WTC11 (cell line): ENCODE measurements at regions not wholly inside any gene's neighbourhood (a gene's known extent, or its start where the extent isn't known, plus 50 kb on each side); places are given as distances from the start of the nearest gene placed in this dataset.

ENCODE experiments used
- ATAC-seq: fragments of 200-7000 bp; cut with Tn5 transposase; 2 replicates; pipeline ENCODE4 v1.10.0; 2021; ENCODE audit warnings: mild to moderate bottlenecking, moderate library complexity
- CTCF ChIA-PET: fragments of 300-600 bp; sonication (Branson Sonifier 250); formaldehyde crosslinking; loops from one replicate; lab custom pipeline; 2021; ENCODE audit warnings: antibody characterized with exemption; lab: Charles Lee
- POLR2A ChIA-PET: fragments of 350-600 bp; sonication (Branson Sonifier 250); formaldehyde crosslinking; loops from one replicate; lab custom pipeline; 2021; ENCODE audit warnings: antibody characterized with exemption; lab: Charles Lee
- DNase-seq: peaks from one replicate; pipeline ENCODE4 v3.0.0; 2021; ENCODE audit warnings: low spot score
- H3K27ac Mint-ChIP-seq: 2 replicates; pipeline ENCODE4 v1.8.0; 2021; ENCODE audit warnings: mixed read lengths
- H3K27me3 Mint-ChIP-seq: 2 replicates; pipeline ENCODE4 v1.8.0; 2021; ENCODE audit warnings: low read depth, mild to moderate bottlenecking, moderate library complexity, mixed read lengths
- H3K36me3 Mint-ChIP-seq: 2 replicates; pipeline ENCODE4 v1.8.0; 2021; ENCODE audit warnings: mixed read lengths
- H3K4me1 Mint-ChIP-seq: 2 replicates; pipeline ENCODE4 v1.8.0; 2022; ENCODE audit warnings: mixed read lengths
- H3K4me3 Mint-ChIP-seq: 2 replicates; pipeline ENCODE4 v1.8.0; 2021; ENCODE audit warnings: mild to moderate bottlenecking, moderate library complexity, mixed read lengths
- H3K9me3 Mint-ChIP-seq: 2 replicates; pipeline ENCODE4 v1.8.0; 2021; ENCODE audit warnings: mixed read lengths
- GRHL2 ChIP-seq: fragments of 250-450 bp; sonication (Bioruptor Pico); IDR thresholded peaks from 2 replicates; pipeline ENCODE4 v1.8.0; 2022; ENCODE audit warnings: mild to moderate bottlenecking, moderate library complexity; ENCODE audit not compliant: insufficient replicate concordance, severe bottlenecking
- NFATC4 ChIP-seq: fragments of 250-450 bp; sonication (Bioruptor Pico); IDR thresholded peaks from 2 replicates; pipeline ENCODE4 v1.9.0; 2021; ENCODE audit warnings: mild to moderate bottlenecking
- NR1H2 ChIP-seq: sonication (generic); formaldehyde crosslinking; IDR thresholded peaks from 2 replicates; pipeline ENCODE4 v1.9.0; 2021; ENCODE audit warnings: mild to moderate bottlenecking, moderate library complexity, missing genetic modification reagents
- NR3C1 ChIP-seq: sonication (generic); formaldehyde crosslinking; conservative IDR thresholded peaks from 2 replicates; pipeline ENCODE4 v1.8.1; 2023; ENCODE audit warnings: low read depth, mild to moderate bottlenecking, missing genetic modification reagents
- ZBTB21 ChIP-seq: sonication (generic); formaldehyde crosslinking; IDR thresholded peaks from 2 replicates; pipeline ENCODE4 v1.8.1; 2023; ENCODE audit warnings: mild to moderate bottlenecking, missing genetic modification reagents, borderline replicate concordance
- ZNF138 ChIP-seq: sonication (generic); formaldehyde crosslinking; conservative IDR thresholded peaks from 2 replicates; pipeline ENCODE4 v1.8.1; 2022; ENCODE audit warnings: mild to moderate bottlenecking, moderate library complexity, missing genetic modification reagents
- ZNF396 ChIP-seq: fragments of 250-450 bp; sonication (Bioruptor Pico); IDR thresholded peaks from 2 replicates; pipeline ENCODE4 v1.8.0; 2021; ENCODE audit warnings: mild to moderate bottlenecking, moderate library complexity, borderline replicate concordance
- TF ChIP-seq, protein P1 (sequence below): fragments of 250-450 bp; sonication (Bioruptor Pico); IDR thresholded peaks from 2 replicates; pipeline ENCODE4 v1.8.0; 2021; ENCODE audit warnings: mild to moderate bottlenecking
- TF ChIP-seq, protein P2 (sequence below): sonication (generic); formaldehyde crosslinking; IDR thresholded peaks from 2 replicates; pipeline ENCODE4 v1.8.1; 2023; ENCODE audit warnings: mild to moderate bottlenecking, missing genetic modification reagents, moderate library complexity
- TF ChIP-seq, protein P3 (sequence below): fragments of 250-450 bp; sonication (Bioruptor Pico); IDR thresholded peaks from 2 replicates; pipeline ENCODE4 v1.9.0; 2021; ENCODE audit warnings: mild to moderate bottlenecking, borderline replicate concordance
- TF ChIP-seq, protein P4 (sequence below): sonication (generic); formaldehyde crosslinking; IDR thresholded peaks from 2 replicates; pipeline ENCODE4 v1.8.0; 2023; ENCODE audit warnings: missing genetic modification reagents, mild to moderate bottlenecking, borderline replicate concordance
- TF ChIP-seq, protein P5 (sequence below): fragments of 250-450 bp; sonication (Bioruptor Pico); IDR thresholded peaks from 2 replicates; pipeline ENCODE4 v1.9.0; 2021; ENCODE audit warnings: moderate library complexity, mild to moderate bottlenecking, inconsistent platforms, borderline replicate concordance

DNA sequence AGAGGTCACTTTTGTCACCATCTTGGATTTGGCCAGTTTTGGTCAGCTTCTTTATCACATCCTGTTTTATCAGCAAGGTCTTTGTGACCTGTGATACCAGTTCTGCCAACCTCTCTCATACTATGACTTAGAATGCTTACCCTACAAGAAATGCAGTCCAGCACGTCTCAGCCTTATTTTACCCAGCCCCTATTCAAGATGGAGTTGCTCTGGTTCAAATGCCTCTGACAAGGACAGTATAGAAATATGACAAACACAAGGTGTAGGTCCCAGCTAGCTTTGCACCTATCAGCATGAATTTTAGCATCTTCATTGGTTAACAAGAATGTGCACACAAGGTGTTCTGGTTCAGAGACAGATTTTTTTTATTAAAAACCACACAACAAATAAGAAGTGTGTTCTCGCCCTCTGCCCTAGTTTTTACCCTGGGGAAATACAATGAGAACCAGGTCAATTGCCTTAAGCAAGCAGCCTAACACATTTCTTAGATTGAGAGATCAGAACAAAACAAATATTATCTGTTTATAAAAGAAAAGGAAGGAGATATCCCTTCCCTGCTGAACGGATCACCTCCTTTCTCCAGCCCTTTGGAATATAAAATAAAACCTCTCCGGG, 962.3 kb upstream of the PRKX start:
- H3K27me3 Mint-ChIP-seq: no peaks in the 10 kb centered on the region; the same call in 1 of the 2 replicates
- H3K27ac Mint-ChIP-seq: no peak overlapping the region
- H3K4me3 Mint-ChIP-seq: no peak overlapping the region
- H3K36me3 Mint-ChIP-seq: no peaks in the 10 kb centered on the region
- POLR2A ChIA-PET: no interaction called here
- ATAC-seq (no peak), DNase-seq (no peak)
- H3K4me1 Mint-ChIP-seq: peaks cover 26% of the 10 kb centered on the region
- CTCF ChIA-PET: no interaction called here
- no peak for TF ChIP-seq ZNF138 (CRISPR knock-in tag)
- no peak for TF ChIP-seq GRHL2 (CRISPR knock-in tag)
- TF ChIP-seq, protein P1, sequence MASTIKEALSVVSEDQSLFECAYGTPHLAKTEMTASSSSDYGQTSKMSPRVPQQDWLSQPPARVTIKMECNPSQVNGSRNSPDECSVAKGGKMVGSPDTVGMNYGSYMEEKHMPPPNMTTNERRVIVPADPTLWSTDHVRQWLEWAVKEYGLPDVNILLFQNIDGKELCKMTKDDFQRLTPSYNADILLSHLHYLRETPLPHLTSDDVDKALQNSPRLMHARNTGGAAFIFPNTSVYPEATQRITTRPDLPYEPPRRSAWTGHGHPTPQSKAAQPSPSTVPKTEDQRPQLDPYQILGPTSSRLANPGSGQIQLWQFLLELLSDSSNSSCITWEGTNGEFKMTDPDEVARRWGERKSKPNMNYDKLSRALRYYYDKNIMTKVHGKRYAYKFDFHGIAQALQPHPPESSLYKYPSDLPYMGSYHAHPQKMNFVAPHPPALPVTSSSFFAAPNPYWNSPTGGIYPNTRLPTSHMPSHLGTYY (CRISPR knock-in tag): no peak
- no peak for TF ChIP-seq NR3C1
- TF ChIP-seq, all 79 proteins: peak for 0
- no peaks in the 10 kb centered on the region for H3K9me3 Mint-ChIP-seq

DNA sequence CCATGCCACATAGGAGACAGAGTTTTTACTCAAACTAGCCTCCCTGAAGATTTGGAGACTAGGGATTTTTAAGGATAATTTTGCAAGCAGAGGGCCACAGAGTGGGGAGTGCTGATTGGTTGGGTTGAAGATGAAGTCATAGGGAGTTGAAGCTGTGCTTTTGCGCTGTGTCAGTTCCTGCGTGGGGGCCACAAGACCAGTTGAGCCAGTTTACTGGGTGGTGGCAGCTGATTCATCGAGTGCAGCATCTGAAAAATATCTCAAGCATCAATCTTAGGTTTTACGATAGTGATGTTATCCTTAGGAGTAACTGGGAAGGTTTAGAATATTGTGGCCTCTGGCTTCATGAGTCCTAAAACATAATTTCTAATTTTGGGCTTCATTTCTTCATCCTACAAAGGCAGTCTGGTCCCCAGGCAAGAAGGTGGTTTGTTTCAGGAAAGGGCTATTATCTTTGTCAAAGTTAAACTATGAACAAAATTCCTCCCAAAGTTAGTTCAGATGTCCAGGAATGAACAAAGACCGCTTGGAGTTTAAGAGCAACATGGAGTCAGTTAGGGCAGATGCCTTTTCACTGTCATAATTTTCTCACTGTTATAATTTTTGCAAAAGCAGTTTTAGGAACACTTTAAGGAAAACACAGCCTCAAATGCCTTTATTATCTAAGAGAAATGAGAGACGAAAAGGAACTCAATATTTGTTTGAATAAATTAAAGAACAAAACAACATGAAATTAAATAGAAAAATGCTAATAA, 960.8 kb upstream of the PRKX start:
- Mint-ChIP-seq H3K9me3 (peaks cover under 1% of the 10 kb centered on the region; the same call in 1 of the 2 replicates), H3K4me3 (no peak overlapping the region), H3K4me1 (peaks cover 26% of the 10 kb centered on the region), H3K27me3 (no peaks in the 10 kb centered on the region; the same call in 1 of the 2 replicates), H3K36me3 (no peaks in the 10 kb centered on the region), H3K27ac (no peak overlapping the region)
- ChIA-PET CTCF (no interaction called here), POLR2A (no interaction called here)
- TF ChIP-seq NR1H2 (CRISPR knock-in tag) (no peak), ZBTB21 (CRISPR knock-in tag) (no peak), NFATC4 (CRISPR knock-in tag) (no peak), ZNF396 (no peak)
- TF ChIP-seq, protein P2, sequence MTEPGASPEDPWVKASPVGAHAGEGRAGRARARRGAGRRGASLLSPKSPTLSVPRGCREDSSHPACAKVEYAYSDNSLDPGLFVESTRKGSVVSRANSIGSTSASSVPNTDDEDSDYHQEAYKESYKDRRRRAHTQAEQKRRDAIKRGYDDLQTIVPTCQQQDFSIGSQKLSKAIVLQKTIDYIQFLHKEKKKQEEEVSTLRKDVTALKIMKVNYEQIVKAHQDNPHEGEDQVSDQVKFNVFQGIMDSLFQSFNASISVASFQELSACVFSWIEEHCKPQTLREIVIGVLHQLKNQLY (CRISPR knock-in tag): no peak
- TF ChIP-seq, protein P3, sequence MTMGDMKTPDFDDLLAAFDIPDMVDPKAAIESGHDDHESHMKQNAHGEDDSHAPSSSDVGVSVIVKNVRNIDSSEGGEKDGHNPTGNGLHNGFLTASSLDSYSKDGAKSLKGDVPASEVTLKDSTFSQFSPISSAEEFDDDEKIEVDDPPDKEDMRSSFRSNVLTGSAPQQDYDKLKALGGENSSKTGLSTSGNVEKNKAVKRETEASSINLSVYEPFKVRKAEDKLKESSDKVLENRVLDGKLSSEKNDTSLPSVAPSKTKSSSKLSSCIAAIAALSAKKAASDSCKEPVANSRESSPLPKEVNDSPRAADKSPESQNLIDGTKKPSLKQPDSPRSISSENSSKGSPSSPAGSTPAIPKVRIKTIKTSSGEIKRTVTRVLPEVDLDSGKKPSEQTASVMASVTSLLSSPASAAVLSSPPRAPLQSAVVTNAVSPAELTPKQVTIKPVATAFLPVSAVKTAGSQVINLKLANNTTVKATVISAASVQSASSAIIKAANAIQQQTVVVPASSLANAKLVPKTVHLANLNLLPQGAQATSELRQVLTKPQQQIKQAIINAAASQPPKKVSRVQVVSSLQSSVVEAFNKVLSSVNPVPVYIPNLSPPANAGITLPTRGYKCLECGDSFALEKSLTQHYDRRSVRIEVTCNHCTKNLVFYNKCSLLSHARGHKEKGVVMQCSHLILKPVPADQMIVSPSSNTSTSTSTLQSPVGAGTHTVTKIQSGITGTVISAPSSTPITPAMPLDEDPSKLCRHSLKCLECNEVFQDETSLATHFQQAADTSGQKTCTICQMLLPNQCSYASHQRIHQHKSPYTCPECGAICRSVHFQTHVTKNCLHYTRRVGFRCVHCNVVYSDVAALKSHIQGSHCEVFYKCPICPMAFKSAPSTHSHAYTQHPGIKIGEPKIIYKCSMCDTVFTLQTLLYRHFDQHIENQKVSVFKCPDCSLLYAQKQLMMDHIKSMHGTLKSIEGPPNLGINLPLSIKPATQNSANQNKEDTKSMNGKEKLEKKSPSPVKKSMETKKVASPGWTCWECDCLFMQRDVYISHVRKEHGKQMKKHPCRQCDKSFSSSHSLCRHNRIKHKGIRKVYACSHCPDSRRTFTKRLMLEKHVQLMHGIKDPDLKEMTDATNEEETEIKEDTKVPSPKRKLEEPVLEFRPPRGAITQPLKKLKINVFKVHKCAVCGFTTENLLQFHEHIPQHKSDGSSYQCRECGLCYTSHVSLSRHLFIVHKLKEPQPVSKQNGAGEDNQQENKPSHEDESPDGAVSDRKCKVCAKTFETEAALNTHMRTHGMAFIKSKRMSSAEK (CRISPR knock-in tag): no peak
- TF ChIP-seq, protein P4, sequence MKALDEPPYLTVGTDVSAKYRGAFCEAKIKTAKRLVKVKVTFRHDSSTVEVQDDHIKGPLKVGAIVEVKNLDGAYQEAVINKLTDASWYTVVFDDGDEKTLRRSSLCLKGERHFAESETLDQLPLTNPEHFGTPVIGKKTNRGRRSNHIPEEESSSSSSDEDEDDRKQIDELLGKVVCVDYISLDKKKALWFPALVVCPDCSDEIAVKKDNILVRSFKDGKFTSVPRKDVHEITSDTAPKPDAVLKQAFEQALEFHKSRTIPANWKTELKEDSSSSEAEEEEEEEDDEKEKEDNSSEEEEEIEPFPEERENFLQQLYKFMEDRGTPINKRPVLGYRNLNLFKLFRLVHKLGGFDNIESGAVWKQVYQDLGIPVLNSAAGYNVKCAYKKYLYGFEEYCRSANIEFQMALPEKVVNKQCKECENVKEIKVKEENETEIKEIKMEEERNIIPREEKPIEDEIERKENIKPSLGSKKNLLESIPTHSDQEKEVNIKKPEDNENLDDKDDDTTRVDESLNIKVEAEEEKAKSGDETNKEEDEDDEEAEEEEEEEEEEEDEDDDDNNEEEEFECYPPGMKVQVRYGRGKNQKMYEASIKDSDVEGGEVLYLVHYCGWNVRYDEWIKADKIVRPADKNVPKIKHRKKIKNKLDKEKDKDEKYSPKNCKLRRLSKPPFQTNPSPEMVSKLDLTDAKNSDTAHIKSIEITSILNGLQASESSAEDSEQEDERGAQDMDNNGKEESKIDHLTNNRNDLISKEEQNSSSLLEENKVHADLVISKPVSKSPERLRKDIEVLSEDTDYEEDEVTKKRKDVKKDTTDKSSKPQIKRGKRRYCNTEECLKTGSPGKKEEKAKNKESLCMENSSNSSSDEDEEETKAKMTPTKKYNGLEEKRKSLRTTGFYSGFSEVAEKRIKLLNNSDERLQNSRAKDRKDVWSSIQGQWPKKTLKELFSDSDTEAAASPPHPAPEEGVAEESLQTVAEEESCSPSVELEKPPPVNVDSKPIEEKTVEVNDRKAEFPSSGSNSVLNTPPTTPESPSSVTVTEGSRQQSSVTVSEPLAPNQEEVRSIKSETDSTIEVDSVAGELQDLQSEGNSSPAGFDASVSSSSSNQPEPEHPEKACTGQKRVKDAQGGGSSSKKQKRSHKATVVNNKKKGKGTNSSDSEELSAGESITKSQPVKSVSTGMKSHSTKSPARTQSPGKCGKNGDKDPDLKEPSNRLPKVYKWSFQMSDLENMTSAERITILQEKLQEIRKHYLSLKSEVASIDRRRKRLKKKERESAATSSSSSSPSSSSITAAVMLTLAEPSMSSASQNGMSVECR (CRISPR knock-in tag): no peak
- TF ChIP-seq, protein P5, sequence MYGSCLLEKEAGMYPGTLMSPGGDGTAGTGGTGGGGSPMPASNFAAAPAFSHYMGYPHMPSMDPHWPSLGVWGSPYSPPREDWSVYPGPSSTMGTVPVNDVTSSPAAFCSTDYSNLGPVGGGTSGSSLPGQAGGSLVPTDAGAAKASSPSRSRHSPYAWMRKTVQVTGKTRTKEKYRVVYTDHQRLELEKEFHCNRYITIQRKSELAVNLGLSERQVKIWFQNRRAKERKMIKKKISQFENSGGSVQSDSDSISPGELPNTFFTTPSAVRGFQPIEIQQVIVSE (CRISPR knock-in tag): no peak
- DNase-seq: no peak
- no peak for ATAC-seq
